ENCODE measurements at regions not wholly inside any gene's neighbourhood (a gene's known extent, or its start where the extent isn't known, plus 50 kb on each side); places are given as distances from the start of the nearest gene placed in this dataset.

DNA sequence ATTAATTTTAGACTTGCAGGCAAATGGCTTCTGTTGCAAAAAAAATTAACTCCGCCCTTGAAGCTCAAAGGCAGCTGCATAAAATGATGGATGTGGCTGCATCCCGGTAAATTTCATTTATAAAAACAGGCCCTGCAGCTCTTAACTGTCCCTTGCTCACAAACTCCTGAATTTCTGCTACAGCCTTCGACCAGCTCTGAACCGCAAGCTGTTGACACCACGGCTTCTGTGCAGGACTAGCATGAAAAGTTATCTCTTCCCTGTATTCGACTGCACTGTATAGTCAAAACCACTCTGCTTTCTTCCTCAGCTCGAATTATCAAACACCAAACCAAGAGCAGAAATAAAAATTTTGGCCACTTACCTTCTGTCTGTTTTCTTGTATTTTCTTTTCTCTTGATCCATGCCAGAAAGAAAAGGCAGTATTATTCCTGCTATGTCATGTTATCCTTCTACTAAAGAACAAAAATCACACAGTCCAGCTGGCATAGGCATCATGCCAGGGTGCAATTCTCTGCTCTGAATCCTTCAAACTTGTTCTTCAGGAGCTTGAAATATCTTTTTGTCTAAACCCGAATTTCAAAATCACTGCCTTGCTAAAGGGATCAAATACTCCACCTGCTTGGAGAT is 195.5 kb upstream of the NCAM2 start:
- TF ChIP-seq POLR2A (IDR thresholded peaks at IDR 0.05; ENCODE audit: borderline replicate concordance, extremely low read depth, insufficient read depth, insufficient read length): no peak
- no peak for TF ChIP-seq ZNF274 (IDR thresholded peaks at IDR 0.05; ENCODE audit: low read depth, low read length)
- TF ChIP-seq FOSL1 (IDR thresholded peaks at IDR 0.05; ENCODE audit: low read depth): no peak
- TF ChIP-seq SP1 (IDR thresholded peaks at IDR 0.05; ENCODE audit: low read depth): no peak
- no peak for TF ChIP-seq POLR2AphosphoS5 (IDR thresholded peaks at IDR 0.05; ENCODE audit: low read depth, low read length)
- TF ChIP-seq EGR1 (IDR thresholded peaks at IDR 0.05; ENCODE audit: low read depth): no peak
- TF ChIP-seq, protein P1, sequence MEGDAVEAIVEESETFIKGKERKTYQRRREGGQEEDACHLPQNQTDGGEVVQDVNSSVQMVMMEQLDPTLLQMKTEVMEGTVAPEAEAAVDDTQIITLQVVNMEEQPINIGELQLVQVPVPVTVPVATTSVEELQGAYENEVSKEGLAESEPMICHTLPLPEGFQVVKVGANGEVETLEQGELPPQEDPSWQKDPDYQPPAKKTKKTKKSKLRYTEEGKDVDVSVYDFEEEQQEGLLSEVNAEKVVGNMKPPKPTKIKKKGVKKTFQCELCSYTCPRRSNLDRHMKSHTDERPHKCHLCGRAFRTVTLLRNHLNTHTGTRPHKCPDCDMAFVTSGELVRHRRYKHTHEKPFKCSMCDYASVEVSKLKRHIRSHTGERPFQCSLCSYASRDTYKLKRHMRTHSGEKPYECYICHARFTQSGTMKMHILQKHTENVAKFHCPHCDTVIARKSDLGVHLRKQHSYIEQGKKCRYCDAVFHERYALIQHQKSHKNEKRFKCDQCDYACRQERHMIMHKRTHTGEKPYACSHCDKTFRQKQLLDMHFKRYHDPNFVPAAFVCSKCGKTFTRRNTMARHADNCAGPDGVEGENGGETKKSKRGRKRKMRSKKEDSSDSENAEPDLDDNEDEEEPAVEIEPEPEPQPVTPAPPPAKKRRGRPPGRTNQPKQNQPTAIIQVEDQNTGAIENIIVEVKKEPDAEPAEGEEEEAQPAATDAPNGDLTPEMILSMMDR (IDR thresholded peaks at IDR 0.05 in 2 of 3, conservative IDR thresholded peaks at IDR 0.05 in 1 of 3; ENCODE audit: borderline replicate concordance in 1 of 3, insufficient read depth in 1 of 3, low read depth in 2 of 3, low read length in 2 of 3): no peak
- TF ChIP-seq CBX3 (IDR thresholded peaks at IDR 0.05; ENCODE audit: low read depth): no peak
- no peak for TF ChIP-seq SIN3A (IDR thresholded peaks at IDR 0.05; ENCODE audit: low read depth)
- no peak for TF ChIP-seq EZH2 (IDR thresholded peaks at IDR 0.05)
- no peak for TF ChIP-seq YY1 (IDR thresholded peaks at IDR 0.05; ENCODE audit: extremely low read depth, insufficient replicate concordance, low read depth, low read length)
- no peak for TF ChIP-seq EZH2phosphoT487 (IDR thresholded peaks at IDR 0.05; ENCODE audit: borderline replicate concordance)
- no peak for TF ChIP-seq ELF1 (IDR thresholded peaks at IDR 0.05; ENCODE audit: borderline replicate concordance, low read depth)
- no peak for TF ChIP-seq RAD21 (IDR thresholded peaks at IDR 0.05; ENCODE audit: low read depth)
- no peak overlapping the region for H3K27ac ChIP-seq (ENCODE audit: low read depth, low read length)
- ATAC-seq (no peak), DNase-seq (ENCODE audit: low read depth, low spot score) (no peak)
- H2AFZ ChIP-seq (ENCODE audit: low read depth, low read length, poor library complexity, severe bottlenecking): no peak overlapping the region
- ChIA-PET POLR2A (no interaction called here), CTCF (no interaction called here), RAD21 (ENCODE audit: low non-redundant PET in 1 of 2, low total read pairs in 2 of 2, uncharacterized antibody in 2 of 2, unreplicated experiment in 2 of 2) (no interaction called here)
- no TSS peak for BruUV-seq (replicated peaks)
- no peaks in the 10 kb centered on the region for H3K79me2 ChIP-seq (ENCODE audit: insufficient read depth, low read length)
- H3K9me2 ChIP-seq (ENCODE audit: insufficient read depth): no peaks in the 10 kb centered on the region
- H3K4me1 ChIP-seq (ENCODE audit: control insufficient read depth in 1 of 2, insufficient read depth in 2 of 2, low read length in 2 of 2): no peaks in the 10 kb centered on the region
- no peak overlapping the region for H3K9ac ChIP-seq (ENCODE audit: low read length)
- no peak overlapping the region for H3K4me3 ChIP-seq (replicated peaks in 1 of 2; ENCODE audit: low read depth in 1 of 2, low read length in 2 of 2)
- no peaks in the 10 kb centered on the region for H4K20me1 ChIP-seq (ENCODE audit: insufficient read depth)
- no peaks in the 10 kb centered on the region for H3K27me3 ChIP-seq (ENCODE audit: insufficient read depth, low read length)
- H3K36me3 ChIP-seq (ENCODE audit: control insufficient read depth in 1 of 2, insufficient read depth in 2 of 2, low read length in 2 of 2): no peaks in the 10 kb centered on the region
- peaks cover 13 to 44% of the 10 kb centered on the region in 2 experiments; a peak in 3 of 4 replicates for H3K9me3 ChIP-seq (ENCODE audit: control insufficient read depth in 1 of 2, insufficient read depth in 1 of 2, low read depth in 1 of 2, low read length in 2 of 2)
- intact Hi-C loops (cut with micrococcal nuclease): no loop called here
- H3K4me2 ChIP-seq (ENCODE audit: low read length): no peak overlapping the region

Data from HCT116 (cell line).